ENCODE measurements at regions not wholly inside any gene's neighbourhood (a gene's known extent, or its start where the extent isn't known, plus 50 kb on each side); places are given as distances from the start of the nearest gene placed in this dataset.

DNA sequence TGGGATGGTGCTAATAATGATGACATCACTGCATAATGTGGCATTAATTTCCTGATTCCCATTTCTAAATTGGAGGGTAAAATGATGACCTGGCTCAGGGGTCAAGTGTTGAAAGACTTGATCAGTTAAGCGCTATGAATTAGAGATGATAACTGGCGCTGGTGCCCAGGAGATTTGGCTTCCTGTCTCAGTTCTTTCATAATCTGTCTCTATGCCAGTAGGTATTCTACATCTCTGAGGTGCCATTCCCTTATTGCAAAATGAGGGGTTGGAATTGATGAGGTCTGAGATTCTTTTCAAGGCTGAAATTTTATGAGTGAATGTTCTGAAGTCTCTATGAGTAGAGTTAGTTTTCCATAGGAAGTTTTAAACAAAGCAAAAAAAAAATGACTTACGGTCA lies 1715.1 kb upstream of the WWC1 start:
- Histone ChIP-seq H3K9ac (no peak overlapping the region), H3K4me3 (no peak overlapping the region), H3K36me3 (no peaks in the 10 kb centered on the region), H3K27ac (no peak overlapping the region), H3K4me1 (no peaks in the 10 kb centered on the region), H3K4me2 (no peak overlapping the region), H3K9me3 (no peaks in the 10 kb centered on the region), H4K20me1 (no peaks in the 10 kb centered on the region), H3K27me3 (no peaks in the 10 kb centered on the region)
- TF ChIP-seq Cebpa-rat (IDR thresholded peaks at IDR 0.05): no peak

DNA sequence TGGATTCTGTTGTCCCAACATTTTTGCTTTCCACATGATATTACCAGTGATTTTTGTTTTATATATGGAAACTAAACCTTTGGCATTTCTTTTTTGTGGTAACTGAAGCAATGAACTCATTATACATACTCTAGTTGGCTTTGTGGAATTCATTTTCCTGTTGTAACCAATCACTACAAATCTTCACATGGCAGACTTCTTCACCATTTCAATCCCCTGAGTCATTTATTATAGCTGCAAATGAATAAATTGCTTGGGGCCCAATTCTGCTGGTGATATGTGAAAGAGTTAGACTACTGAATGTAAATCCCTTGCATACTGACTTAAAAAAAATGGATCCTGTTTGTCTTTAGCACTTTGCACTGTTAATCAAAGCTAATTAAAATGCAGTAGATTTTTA lies 1709.6 kb upstream of the WWC1 start:
- H3K9ac ChIP-seq: no peak overlapping the region
- TF ChIP-seq Cebpa-rat (IDR thresholded peaks at IDR 0.05): no peak
- H3K36me3 ChIP-seq: no peaks in the 10 kb centered on the region
- H3K4me1 ChIP-seq: no peaks in the 10 kb centered on the region
- H3K9me3 ChIP-seq: no peaks in the 10 kb centered on the region
- no peak overlapping the region for H3K4me3 ChIP-seq
- H3K27me3 ChIP-seq: no peaks in the 10 kb centered on the region
- no peaks in the 10 kb centered on the region for H4K20me1 ChIP-seq
- no peak overlapping the region for H3K4me2 ChIP-seq
- H3K27ac ChIP-seq: no peak overlapping the region

DNA sequence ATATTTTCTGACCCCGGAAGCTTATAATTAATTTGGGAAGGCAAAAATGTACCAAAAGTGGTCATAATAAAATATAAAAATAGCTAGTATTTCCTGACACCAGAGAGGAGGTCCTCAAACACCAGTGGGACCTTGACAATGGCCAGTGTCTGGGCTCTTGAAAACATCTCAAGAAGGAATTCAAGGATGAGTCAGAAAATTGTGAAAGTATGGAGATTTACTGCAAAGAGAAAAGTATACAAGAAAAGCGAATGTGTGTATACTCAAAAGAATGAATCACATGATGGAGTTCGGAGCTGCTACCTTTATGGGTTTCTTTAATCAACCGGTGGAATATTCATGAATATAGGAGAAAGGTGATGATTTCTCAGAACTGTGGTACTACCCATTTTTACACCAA lies 1709.0 kb upstream of the WWC1 start:
- no peak overlapping the region for H3K4me3 ChIP-seq
- no peaks in the 10 kb centered on the region for H4K20me1 ChIP-seq
- no peaks in the 10 kb centered on the region for H3K36me3 ChIP-seq
- no peaks in the 10 kb centered on the region for H3K9me3 ChIP-seq
- no peak overlapping the region for H3K27ac ChIP-seq
- H3K27me3 ChIP-seq: no peaks in the 10 kb centered on the region
- H3K4me1 ChIP-seq: no peaks in the 10 kb centered on the region
- H3K4me2 ChIP-seq: no peak overlapping the region
- no peak for TF ChIP-seq Cebpa-rat (IDR thresholded peaks at IDR 0.05)
- H3K9ac ChIP-seq: no peak overlapping the region

DNA sequence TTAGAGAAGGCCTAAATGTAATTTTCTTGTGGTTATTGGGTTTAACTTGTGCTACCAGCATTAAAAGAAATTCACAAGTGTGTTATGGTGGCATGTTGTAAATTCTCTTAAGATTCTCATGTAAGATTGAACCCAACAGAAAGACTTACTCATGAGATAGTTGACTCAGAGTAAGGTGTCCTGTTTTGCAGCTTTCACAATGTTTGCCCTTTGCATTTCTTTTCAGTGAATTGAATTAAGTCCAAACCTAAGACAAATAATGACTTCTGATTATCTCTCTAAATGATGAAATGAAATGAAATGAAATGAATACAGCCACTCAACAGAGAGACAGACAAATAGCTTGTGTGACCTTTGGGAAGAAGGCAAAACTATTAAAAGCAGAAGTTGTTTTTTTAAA lies 1696.9 kb upstream of the WWC1 start:
- Histone ChIP-seq H3K27ac (no peak overlapping the region), H3K9ac (no peak overlapping the region), H3K27me3 (no peaks in the 10 kb centered on the region), H3K9me3 (no peaks in the 10 kb centered on the region), H3K4me2 (no peak overlapping the region), H3K4me3 (no peak overlapping the region), H4K20me1 (no peaks in the 10 kb centered on the region), H3K36me3 (no peaks in the 10 kb centered on the region), H3K4me1 (no peaks in the 10 kb centered on the region)
- TF ChIP-seq Cebpa-rat (IDR thresholded peaks at IDR 0.05): no peak

DNA sequence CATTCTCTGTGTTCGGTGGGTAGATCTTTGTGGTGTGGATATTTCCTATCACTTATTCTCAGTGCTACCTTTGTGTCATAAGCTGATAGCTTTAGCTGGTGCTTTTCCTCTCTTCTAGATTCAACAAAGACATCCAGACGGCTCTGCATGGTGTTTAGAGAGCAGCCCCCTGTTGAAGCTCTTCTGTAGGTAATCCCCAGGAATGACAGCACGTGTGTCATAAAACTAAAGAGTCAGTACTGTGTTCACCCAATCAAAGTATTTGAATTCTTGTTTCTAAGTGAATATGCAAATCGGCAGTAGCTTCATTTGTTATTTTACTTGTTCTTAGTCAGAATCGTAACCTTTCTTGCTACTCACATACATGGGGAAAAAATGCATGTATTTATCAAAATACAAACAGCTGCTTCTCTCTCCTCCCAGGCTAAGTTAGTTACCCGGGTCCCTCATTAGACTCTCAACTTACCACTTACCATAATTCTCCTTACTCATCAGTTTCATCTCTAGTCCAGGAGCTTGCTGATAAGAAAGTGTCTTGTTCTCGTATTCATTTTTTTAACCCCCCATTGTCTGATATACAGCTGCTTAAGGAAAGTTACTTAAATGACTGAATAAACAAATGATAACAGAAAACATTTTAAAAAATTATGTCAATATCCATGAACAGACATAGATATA lies 1696.0 kb upstream of the WWC1 start:
- no peak for TF ChIP-seq Cebpa-rat (IDR thresholded peaks at IDR 0.05)
- H3K4me3 ChIP-seq: no peak overlapping the region
- H4K20me1 ChIP-seq: no peaks in the 10 kb centered on the region
- H3K27me3 ChIP-seq: no peaks in the 10 kb centered on the region
- no peak overlapping the region for H3K4me2 ChIP-seq
- no peaks in the 10 kb centered on the region for H3K36me3 ChIP-seq
- no peaks in the 10 kb centered on the region for H3K4me1 ChIP-seq
- no peak overlapping the region for H3K27ac ChIP-seq
- no peak overlapping the region for H3K9ac ChIP-seq
- H3K9me3 ChIP-seq: no peaks in the 10 kb centered on the region

DNA sequence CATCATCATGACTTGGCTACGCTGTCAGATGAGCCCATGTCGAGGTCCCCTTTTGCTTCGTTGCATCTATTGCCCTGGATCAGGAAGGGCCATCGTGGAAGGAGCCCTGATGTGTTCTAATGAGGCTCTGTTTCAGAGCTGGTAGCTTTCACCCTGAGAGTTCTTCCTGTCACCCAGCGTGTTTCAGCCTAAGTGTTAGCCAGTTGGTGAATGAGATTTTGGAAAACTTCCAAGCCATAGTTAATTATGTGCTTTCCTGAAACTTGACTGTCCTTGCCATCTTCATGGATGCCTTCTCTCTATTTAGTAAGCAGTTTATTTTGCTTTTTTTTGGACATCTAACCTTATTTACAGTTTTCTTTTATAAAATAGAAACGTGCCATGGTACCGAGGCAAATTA lies 1695.4 kb upstream of the WWC1 start:
- Histone ChIP-seq H3K4me2 (no peak overlapping the region), H3K9ac (no peak overlapping the region), H3K4me1 (no peaks in the 10 kb centered on the region), H3K9me3 (no peaks in the 10 kb centered on the region), H3K36me3 (no peaks in the 10 kb centered on the region), H3K27ac (no peak overlapping the region), H3K4me3 (no peak overlapping the region), H4K20me1 (no peaks in the 10 kb centered on the region), H3K27me3 (no peaks in the 10 kb centered on the region)
- TF ChIP-seq Cebpa-rat (IDR thresholded peaks at IDR 0.05): no peak

DNA sequence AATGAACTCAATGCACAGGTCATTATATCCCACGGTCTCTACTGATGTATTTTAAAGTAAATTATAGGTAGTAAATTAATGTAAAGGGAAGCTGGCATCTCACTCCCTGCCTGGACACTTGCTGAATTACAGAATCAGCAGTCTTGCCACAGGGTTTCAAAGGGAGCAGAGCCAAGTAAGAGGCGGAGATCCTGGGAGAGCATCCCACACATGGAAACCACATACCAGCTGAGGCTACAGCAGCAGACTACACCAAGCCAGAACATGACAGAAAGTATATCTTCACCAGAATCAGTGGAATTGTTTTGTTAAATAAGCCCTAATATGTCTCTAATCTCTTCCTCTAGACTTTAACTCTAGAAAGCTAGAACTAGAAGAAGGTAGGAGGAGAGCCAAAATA lies 1689.2 kb upstream of the WWC1 start:
- no peaks in the 10 kb centered on the region for H3K36me3 ChIP-seq
- no peaks in the 10 kb centered on the region for H3K4me1 ChIP-seq
- no peaks in the 10 kb centered on the region for H4K20me1 ChIP-seq
- no peak overlapping the region for H3K27ac ChIP-seq
- H3K9me3 ChIP-seq: no peaks in the 10 kb centered on the region
- H3K4me3 ChIP-seq: no peak overlapping the region
- H3K9ac ChIP-seq: no peak overlapping the region
- H3K27me3 ChIP-seq: no peaks in the 10 kb centered on the region
- H3K4me2 ChIP-seq: no peak overlapping the region
- no peak for TF ChIP-seq Cebpa-rat (IDR thresholded peaks at IDR 0.05)

DNA sequence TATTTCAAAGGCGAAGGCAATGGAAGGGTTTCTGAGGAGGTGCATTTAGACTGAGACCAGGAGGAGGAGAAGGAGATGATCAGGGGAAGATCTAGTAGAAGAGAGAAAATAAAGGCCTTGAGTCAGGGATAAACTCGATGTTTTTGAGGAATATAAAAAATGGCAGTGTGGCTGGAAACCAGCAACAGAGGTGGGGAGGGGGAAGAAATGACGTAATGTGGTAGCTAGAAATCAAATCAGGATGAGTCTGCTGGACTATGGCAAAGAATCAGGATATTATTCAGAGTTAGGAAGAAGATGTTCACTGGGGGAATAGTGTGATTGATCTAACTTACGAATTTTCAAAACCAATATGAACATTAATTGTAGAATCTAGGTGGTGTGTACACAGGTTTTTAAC lies 1673.9 kb upstream of the WWC1 start:
- TF ChIP-seq Cebpa-rat (IDR thresholded peaks at IDR 0.05): no peak
- H3K9me3 ChIP-seq: no peaks in the 10 kb centered on the region
- no peak overlapping the region for H3K9ac ChIP-seq
- H3K27ac ChIP-seq: no peak overlapping the region
- H3K4me1 ChIP-seq: no peaks in the 10 kb centered on the region
- H3K4me2 ChIP-seq: no peak overlapping the region
- H3K27me3 ChIP-seq: no peaks in the 10 kb centered on the region
- no peak overlapping the region for H3K4me3 ChIP-seq
- H4K20me1 ChIP-seq: no peaks in the 10 kb centered on the region
- no peaks in the 10 kb centered on the region for H3K36me3 ChIP-seq

DNA sequence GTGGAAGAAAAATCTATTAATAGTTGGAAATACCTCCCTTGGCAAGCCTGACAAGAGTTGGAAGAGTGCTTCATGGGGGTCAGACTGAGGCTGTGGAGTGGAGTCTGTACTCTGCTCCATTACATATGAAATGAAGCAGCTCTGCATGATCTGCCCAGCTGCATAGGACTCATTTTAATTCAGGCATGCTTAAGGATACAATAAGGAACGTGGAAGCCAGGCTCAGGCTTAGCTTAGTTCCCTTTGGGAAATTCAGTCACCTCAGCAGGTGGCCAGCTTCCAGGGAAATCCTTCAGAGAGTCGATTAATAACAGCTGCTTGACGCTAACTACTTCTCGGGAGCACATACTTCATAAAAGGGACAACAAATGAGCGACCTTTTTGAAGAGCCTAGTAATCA lies 1672.9 kb upstream of the WWC1 start:
- Histone ChIP-seq H4K20me1 (no peaks in the 10 kb centered on the region), H3K4me3 (no peak overlapping the region), H3K27me3 (no peaks in the 10 kb centered on the region), H3K9me3 (no peaks in the 10 kb centered on the region), H3K4me1 (no peaks in the 10 kb centered on the region), H3K36me3 (no peaks in the 10 kb centered on the region), H3K9ac (no peak overlapping the region), H3K27ac (no peak overlapping the region), H3K4me2 (no peak overlapping the region)
- no peak for TF ChIP-seq Cebpa-rat (IDR thresholded peaks at IDR 0.05)

DNA sequence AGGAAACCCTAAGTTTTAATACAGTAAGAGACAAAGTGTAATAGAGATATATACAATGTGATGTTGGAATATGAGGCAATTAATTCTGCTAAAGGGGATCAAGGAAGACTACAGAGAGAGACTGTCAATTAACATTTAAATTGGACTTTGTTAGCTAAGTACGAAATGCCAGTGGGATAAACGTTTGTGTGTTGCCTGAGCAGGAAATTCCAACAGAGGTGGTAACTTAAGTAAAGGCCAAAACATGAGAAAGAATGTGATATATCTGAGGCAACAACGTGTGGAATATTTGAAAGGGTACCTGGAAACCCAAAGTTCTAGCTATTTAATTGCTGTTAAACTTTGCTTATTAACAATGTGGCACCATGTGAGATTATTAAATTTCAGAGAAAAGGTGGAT lies 1666.9 kb upstream of the WWC1 start:
- Histone ChIP-seq H3K4me1 (no peaks in the 10 kb centered on the region), H4K20me1 (no peaks in the 10 kb centered on the region), H3K9me3 (no peaks in the 10 kb centered on the region), H3K9ac (no peak overlapping the region), H3K36me3 (no peaks in the 10 kb centered on the region), H3K4me3 (no peak overlapping the region), H3K27ac (no peak overlapping the region), H3K4me2 (no peak overlapping the region), H3K27me3 (no peaks in the 10 kb centered on the region)
- no peak for TF ChIP-seq Cebpa-rat (IDR thresholded peaks at IDR 0.05)
